GM12875 (cell line): ENCODE measurements at regions not wholly inside any gene's neighbourhood (a gene's known extent, or its start where the extent isn't known, plus 50 kb on each side); places are given as distances from the start of the nearest gene placed in this dataset.

Source experiments
- H3K4me3 ChIP-seq: one replicate; pipeline ENCODE4 v1.5.1; 2011; ENCODE audit warnings: low read depth, low read length, control low read depth
- TF ChIP-seq, protein P1 (sequence below): IDR thresholded peaks from 2 replicates; pipeline ENCODE4 v1.5.1; 2011; ENCODE audit warnings: low read depth, mild to moderate bottlenecking, control low read depth, inconsistent platforms, low read length, moderate library complexity, borderline replicate concordance; ENCODE audit not compliant: insufficient read depth

DNA sequence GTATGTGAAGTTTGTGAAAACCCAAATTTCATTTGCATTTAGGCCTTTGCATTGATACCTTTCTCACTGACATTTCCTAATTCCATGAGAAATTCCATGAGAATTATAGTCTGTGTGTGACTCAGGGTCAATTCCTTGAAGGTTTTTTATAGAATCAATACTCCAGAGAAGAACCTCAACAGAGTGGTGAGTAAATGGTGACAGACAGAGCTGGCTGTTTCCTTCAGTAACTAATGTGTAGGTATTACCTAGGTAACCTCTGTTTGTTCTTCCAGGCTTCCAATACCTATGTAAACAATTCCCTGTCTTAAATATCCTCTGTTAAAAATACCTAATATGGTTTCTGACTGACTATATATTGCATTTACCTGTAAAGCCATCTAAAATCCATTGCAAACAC is 117.0 kb downstream of the TTC8 start:
- no peak overlapping the region for H3K4me3 ChIP-seq
- TF ChIP-seq, protein P1, sequence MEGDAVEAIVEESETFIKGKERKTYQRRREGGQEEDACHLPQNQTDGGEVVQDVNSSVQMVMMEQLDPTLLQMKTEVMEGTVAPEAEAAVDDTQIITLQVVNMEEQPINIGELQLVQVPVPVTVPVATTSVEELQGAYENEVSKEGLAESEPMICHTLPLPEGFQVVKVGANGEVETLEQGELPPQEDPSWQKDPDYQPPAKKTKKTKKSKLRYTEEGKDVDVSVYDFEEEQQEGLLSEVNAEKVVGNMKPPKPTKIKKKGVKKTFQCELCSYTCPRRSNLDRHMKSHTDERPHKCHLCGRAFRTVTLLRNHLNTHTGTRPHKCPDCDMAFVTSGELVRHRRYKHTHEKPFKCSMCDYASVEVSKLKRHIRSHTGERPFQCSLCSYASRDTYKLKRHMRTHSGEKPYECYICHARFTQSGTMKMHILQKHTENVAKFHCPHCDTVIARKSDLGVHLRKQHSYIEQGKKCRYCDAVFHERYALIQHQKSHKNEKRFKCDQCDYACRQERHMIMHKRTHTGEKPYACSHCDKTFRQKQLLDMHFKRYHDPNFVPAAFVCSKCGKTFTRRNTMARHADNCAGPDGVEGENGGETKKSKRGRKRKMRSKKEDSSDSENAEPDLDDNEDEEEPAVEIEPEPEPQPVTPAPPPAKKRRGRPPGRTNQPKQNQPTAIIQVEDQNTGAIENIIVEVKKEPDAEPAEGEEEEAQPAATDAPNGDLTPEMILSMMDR: no peak

DNA sequence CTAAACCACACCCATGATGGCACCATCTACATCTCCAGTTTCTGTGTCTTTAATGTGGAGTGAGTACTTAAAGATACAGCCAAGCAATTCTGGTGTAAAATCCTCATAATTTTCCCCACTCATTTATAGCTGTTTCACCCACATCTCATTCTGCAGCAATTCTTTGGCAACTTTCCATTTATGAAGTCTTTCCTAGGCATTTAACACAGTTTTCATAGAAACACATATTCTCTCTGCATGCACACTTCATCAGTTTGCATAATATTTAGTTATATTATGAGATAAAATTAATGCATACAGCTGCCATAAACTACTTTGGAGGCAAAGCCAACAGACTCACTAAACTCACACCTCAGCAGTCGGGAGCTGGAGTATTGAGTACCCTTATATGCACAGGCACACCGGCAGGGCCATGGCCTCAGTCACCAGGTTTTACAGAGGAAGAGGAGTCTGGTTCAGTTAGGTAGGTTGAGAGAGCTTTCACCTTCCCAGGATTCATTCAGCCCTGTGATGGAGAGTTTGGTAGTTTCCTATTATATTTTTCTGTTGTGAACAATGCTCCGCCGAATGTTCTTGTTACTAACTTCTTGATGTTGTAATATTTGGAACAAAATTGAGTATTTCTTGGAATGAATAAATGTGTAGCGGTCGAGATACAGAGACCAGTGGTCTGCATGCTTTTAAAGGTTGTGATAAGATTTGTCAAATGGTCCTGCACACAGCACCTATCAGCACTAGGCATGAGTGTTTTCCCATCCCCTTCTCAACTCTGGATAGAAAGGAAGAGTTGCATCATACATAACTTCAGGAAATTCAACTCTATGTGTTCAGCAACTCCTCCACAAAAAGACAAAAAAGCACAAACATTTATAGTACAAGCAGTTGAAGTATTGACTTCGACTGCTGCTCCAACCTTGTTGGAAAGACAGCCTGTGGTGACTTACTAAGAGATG is 123.5 kb downstream of the TTC8 start:
- TF ChIP-seq, protein P1: no peak

DNA sequence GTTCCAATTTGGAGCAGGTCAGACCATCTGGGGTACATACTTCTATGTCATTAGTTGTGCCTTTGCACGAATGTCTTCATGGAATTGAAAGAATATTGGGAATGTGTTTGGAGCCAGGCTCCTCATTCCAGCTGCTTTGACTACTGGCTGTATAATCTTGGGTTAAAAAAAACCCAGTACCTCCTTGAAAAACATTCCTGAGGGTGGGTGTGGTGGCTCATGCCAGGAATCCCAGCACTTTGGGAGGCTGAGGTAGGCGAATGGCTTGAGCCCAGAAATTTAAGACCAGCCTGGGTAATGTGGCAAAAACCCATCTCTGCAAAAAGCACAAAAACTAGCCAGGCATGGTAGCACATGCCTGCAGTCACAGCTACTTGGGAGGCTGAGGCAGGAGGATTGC is 125.6 kb downstream of the TTC8 start:
- no peak overlapping the region for H3K4me3 ChIP-seq
- TF ChIP-seq, protein P1: no peak

More for the DNA sequence above, 123.5 kb downstream of the TTC8 start:
- H3K4me3 ChIP-seq: no peak overlapping the region

DNA sequence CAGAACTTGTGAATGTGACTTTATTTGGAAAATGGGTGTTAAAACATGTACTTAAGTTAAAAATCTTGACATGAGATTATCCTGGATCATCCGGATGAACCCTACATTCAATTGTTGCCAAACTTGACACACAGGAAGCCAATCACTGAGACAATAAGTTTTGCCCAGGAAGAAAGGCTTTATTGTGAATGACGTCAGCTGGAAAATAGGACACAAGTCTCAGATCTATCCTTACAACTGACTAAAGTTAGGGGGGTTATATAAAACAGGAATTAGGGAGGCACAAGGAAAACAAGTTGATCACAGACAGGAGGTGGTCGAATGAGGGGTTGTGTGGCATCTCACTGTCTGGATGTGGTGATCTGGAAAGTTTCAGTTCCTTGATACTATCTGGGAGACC is 126.9 kb downstream of the TTC8 start:
- no peak overlapping the region for H3K4me3 ChIP-seq
- TF ChIP-seq, protein P1: no peak

DNA sequence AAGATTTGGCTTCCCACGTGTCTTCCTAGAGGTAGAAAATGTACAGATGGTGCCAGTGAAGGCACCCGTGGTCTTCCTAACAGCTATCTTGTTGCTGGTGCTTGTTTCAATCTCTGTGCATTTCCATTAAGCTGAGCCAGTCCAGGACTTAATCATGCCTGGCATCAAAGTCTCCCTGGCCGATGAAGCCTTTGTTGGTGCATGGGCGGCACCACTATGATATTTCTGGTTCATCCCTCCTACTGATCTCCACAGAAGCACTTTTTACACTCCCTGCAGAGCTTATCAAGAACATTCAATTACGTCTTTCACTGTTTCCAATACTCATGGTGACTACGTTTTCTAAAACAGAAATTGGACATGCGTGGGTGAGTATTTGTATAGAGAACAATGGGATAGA is 128.4 kb downstream of the TTC8 start:
- H3K4me3 ChIP-seq: no peak overlapping the region
- TF ChIP-seq, protein P1: no peak

DNA sequence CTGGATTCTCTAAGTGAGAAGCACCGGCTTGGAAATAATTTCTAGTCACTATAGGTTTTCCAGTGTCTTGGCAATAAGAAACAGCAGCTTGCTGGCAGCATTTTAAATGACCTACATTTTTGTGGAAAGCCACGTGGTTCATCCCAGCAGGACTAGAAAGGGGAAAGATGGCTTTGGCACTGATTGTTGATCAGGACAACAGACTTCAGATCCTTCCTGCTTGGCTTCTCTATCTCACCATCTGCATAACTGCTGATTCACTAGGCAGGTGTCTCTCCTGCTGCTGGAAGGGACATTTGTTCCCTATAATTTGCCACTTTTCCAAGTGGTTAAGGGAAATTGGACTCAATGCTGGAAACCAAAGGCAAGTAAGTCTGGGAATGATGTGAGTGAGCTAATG is 131.0 kb downstream of the TTC8 start:
- TF ChIP-seq, protein P1: no peak
- no peak overlapping the region for H3K4me3 ChIP-seq

DNA sequence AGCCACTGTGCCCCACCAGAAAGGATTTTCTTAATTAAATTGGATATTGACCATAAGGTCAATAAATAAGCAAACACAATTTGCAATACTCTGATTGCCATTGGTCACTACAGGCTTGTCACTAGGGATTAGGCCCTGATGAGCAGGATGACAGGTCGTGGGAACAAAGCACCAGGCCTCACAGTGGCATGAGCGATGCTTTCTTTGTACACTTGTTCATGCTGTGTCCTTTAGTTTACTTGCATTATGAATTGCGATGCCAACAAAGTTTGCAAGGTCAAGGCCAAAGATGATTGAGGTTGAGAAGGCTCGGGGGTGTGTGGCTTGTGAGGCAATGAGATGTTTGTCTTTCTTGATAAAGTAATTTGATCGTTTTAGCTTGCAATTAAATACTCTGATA is 136.0 kb downstream of the TTC8 start:
- no peak overlapping the region for H3K4me3 ChIP-seq
- TF ChIP-seq, protein P1: no peak
